H9 (cell line): ENCODE measurements at regions not wholly inside any gene's neighbourhood (a gene's known extent, or its start where the extent isn't known, plus 50 kb on each side); places are given as distances from the start of the nearest gene placed in this dataset.

ENCODE experiments used
- DNase-seq: peaks from one replicate; pipeline ENCODE4 v3.0.0-alpha.2; 2017
- H2AFZ ChIP-seq: one replicate; pipeline ENCODE4 v1.6.1; 2013; ENCODE audit warnings: mild to moderate bottlenecking, low read length, control low read depth, moderate library complexity
- H2AK5ac ChIP-seq: 2 replicates; pipeline ENCODE4 v1.6.1; 2013; ENCODE audit warnings: low read length, control low read depth, mixed read lengths; ENCODE audit not compliant: insufficient read length
- H2BK120ac ChIP-seq: one replicate; pipeline ENCODE4 v1.6.1; 2013; ENCODE audit warnings: low read depth, mild to moderate bottlenecking, low read length, control low read depth, inconsistent platforms; ENCODE audit not compliant: poor library complexity, severe bottlenecking
- H2BK12ac ChIP-seq: 2 replicates; pipeline ENCODE4 v1.6.1; 2013; ENCODE audit warnings: low read length, control low read depth, mixed read lengths, low read depth; ENCODE audit not compliant: insufficient read length
- H2BK15ac ChIP-seq: 2 replicates; pipeline ENCODE4 v1.6.1; 2013; ENCODE audit warnings: low read depth, low read length, control low read depth
- H2BK20ac ChIP-seq: one replicate; pipeline ENCODE4 v1.6.1; 2013; ENCODE audit warnings: low read depth, mild to moderate bottlenecking, low read length, control low read depth, inconsistent platforms; ENCODE audit not compliant: poor library complexity, severe bottlenecking
- H2BK5ac ChIP-seq: 2 replicates; pipeline ENCODE4 v1.6.1; 2013; ENCODE audit warnings: low read length, control low read depth, mixed read lengths; ENCODE audit not compliant: insufficient read length
- H3K14ac ChIP-seq: 2 replicates; pipeline ENCODE4 v1.6.1; 2013; ENCODE audit warnings: low read length, control low read depth; ENCODE audit not compliant: insufficient read depth
- H3K18ac ChIP-seq: 2 replicates; pipeline ENCODE4 v1.6.1; 2013; ENCODE audit warnings: low read depth, mild to moderate bottlenecking, mixed read lengths, low read length, control low read depth; ENCODE audit not compliant: insufficient read length
- H3K23ac ChIP-seq: 2 replicates; pipeline ENCODE4 v1.6.1; 2013; ENCODE audit warnings: low read length, control low read depth, mixed read lengths, low read depth; ENCODE audit not compliant: insufficient read length
- H3K23me2 ChIP-seq: 2 replicates; pipeline ENCODE4 v1.6.1; 2013; ENCODE audit warnings: low read depth, mild to moderate bottlenecking, mixed read lengths, low read length, control low read depth; ENCODE audit not compliant: insufficient read length, poor library complexity, severe bottlenecking
- H3K27ac ChIP-seq: 2 replicates; pipeline ENCODE4 v1.5.1; 2013; ENCODE audit warnings: low read length, control low read depth, mixed read lengths, low read depth; ENCODE audit not compliant: insufficient read length
- H3K27me3 ChIP-seq: 2 replicates; pipeline ENCODE4 v1.6.1; 2013; ENCODE audit warnings: low read length, control low read depth, inconsistent platforms; ENCODE audit not compliant: insufficient read depth
- H3K4ac ChIP-seq: 2 replicates; pipeline ENCODE4 v1.6.1; 2013; ENCODE audit warnings: low read depth, mild to moderate bottlenecking, control low read depth, inconsistent platforms, low read length, moderate library complexity
- H3K4me1 ChIP-seq: 2 replicates; pipeline ENCODE4 v1.6.1; 2013; ENCODE audit warnings: low read length, control low read depth, inconsistent platforms; ENCODE audit not compliant: insufficient read depth
- H3K4me2 ChIP-seq: 2 replicates; pipeline ENCODE4 v1.6.1; 2013; ENCODE audit warnings: low read length, control low read depth, mixed read lengths; ENCODE audit not compliant: insufficient read length, insufficient read depth
- H3K56ac ChIP-seq: 2 replicates; pipeline ENCODE4 v1.6.1; 2013; ENCODE audit warnings: low read depth, mild to moderate bottlenecking, mixed read lengths, low read length, control low read depth; ENCODE audit not compliant: insufficient read length
- H3K79me1 ChIP-seq: 2 replicates; pipeline ENCODE4 v1.6.1; 2013; ENCODE audit warnings: low read depth, mild to moderate bottlenecking, moderate library complexity, low read length, control low read depth, inconsistent platforms; ENCODE audit not compliant: insufficient read depth, poor library complexity, severe bottlenecking
- H3K79me2 ChIP-seq: 2 replicates; pipeline ENCODE4 v1.6.1; 2013; ENCODE audit warnings: low read length, control low read depth, inconsistent platforms; ENCODE audit not compliant: insufficient read depth
- H3K9ac ChIP-seq: 2 replicates; pipeline ENCODE4 v1.6.1; 2013; ENCODE audit warnings: low read length, control low read depth, mixed read lengths; ENCODE audit not compliant: insufficient read length; ENCODE audit errors: extremely low read depth
- H3K9me3 ChIP-seq: one replicate; pipeline ENCODE4 v1.6.1; 2013; ENCODE audit warnings: low read depth, low read length, inconsistent platforms; ENCODE audit not compliant: control insufficient read depth
- H3T11ph ChIP-seq: one replicate; pipeline ENCODE4 v1.6.1; 2013; ENCODE audit warnings: mild to moderate bottlenecking, low read length, control low read depth, inconsistent platforms
- H4K20me1 ChIP-seq: one replicate; pipeline ENCODE4 v1.6.1; 2013; ENCODE audit not compliant: control insufficient read depth, insufficient read length, insufficient read depth
- H4K5ac ChIP-seq: 2 replicates; pipeline ENCODE4 v1.6.1; 2013; ENCODE audit warnings: low read depth, mild to moderate bottlenecking, mixed read lengths, low read length, control low read depth; ENCODE audit not compliant: insufficient read length
- H4K8ac ChIP-seq: replicated peaks from 2 replicates; pipeline ENCODE4 v1.6.1; 2013; ENCODE audit warnings: low read length, control low read depth, mixed read lengths, low read depth; ENCODE audit not compliant: insufficient read length
- H4K91ac ChIP-seq: 2 replicates; pipeline ENCODE4 v1.6.1; 2013; ENCODE audit warnings: low read depth, mild to moderate bottlenecking, moderate library complexity, mixed read lengths, low read length, control low read depth; ENCODE audit not compliant: insufficient read length
- H3K27ac Mint-ChIP-seq, 3 experiments: 2 replicates in 2 of 3; 3 replicates in 1 of 3; pipeline ENCODE4 v1.8.0; 2020 to 2021; ENCODE audit warnings: mixed read lengths in 3 of 3, mild to moderate bottlenecking in 1 of 3, moderate library complexity in 1 of 3
- H3K27me3 Mint-ChIP-seq: 2 replicates; pipeline ENCODE4 v1.8.0; 2021; ENCODE audit warnings: low read depth, mild to moderate bottlenecking, moderate library complexity, mixed read lengths
- H3K36me3 Mint-ChIP-seq, 3 experiments: 2 replicates in 2 of 3; 3 replicates in 1 of 3; pipeline ENCODE4 v1.8.0; 2020 to 2021; ENCODE audit warnings: low read depth in 3 of 3, mixed read lengths in 3 of 3; ENCODE audit not compliant: insufficient read depth in 1 of 3
- H3K4me1 Mint-ChIP-seq, 2 experiments: 2 replicates each; pipeline ENCODE4 v1.8.0; 2020; ENCODE audit warnings: mixed read lengths in 2 of 2
- H3K4me3 Mint-ChIP-seq, 2 experiments: 2 replicates in 1 of 2; 3 replicates in 1 of 2; pipeline ENCODE4 v1.8.0; 2020 to 2021; ENCODE audit warnings: mild to moderate bottlenecking in 2 of 2, mixed read lengths in 2 of 2, moderate library complexity in 1 of 2
- H3K9me3 Mint-ChIP-seq, 2 experiments: 2 replicates in 1 of 2; 3 replicates in 1 of 2; pipeline ENCODE4 v1.8.0; 2020; ENCODE audit warnings: mild to moderate bottlenecking in 2 of 2, mixed read lengths in 2 of 2, moderate library complexity in 1 of 2
- CTCF ChIP-seq: fragments of 200-600 bp; sonication (generic); conservative IDR thresholded peaks from 3 replicates; pipeline ENCODE4 v1.8.0; 2021; ENCODE audit warnings: antibody characterized with exemption, mild to moderate bottlenecking
- WGBS: extraction: QIAGEN DNeasy Blood & Tissue Kit; methylation state at CpG from one replicate; pipeline ENCODE4 v1.1.7; 2013; ENCODE audit warnings: missing lambda C conversion rate, low lambda C conversion rate, mixed read lengths; ENCODE audit not compliant: insufficient read length; ENCODE audit errors: extremely low coverage; 5-methylcytosine and 5-hydroxymethylcytosine counted together

GRCh38 chr16:17802571-17802970 is 331.8 kb upstream of the XYLT1 start:
- no peak for DNase-seq
- H3K9me3 ChIP-seq, result no peaks in the 10 kb centered on the region
- Mint-ChIP-seq H3K4me3 (no peak overlapping the region), H3K27ac (no peak overlapping the region), H3K9me3 (no peaks in the 10 kb centered on the region), H3K4me1 (peaks cover 23 to 28% of the 10 kb centered on the region in 2 experiments), H3K27me3 (no peaks in the 10 kb centered on the region), H3K36me3 (no peaks in the 10 kb centered on the region)
- no peak overlapping the region for H3K4me2 ChIP-seq
- no peaks in the 10 kb centered on the region for H4K20me1 ChIP-seq
- no peak overlapping the region for H2AFZ ChIP-seq
- H3K79me2 ChIP-seq, result no peaks in the 10 kb centered on the region
- H2AK5ac ChIP-seq, result no peak overlapping the region
- H2BK12ac ChIP-seq, result no peak overlapping the region
- no peak for TF ChIP-seq CTCF
- no peaks in the 10 kb centered on the region for H3K27me3 ChIP-seq
- H3K4ac ChIP-seq, result no peak overlapping the region
- H2BK15ac ChIP-seq, result no peak overlapping the region
- no peak overlapping the region for H3K23ac ChIP-seq
- no peak overlapping the region for H2BK5ac ChIP-seq
- H2BK120ac ChIP-seq, result no peak overlapping the region
- H4K91ac ChIP-seq, result no peak overlapping the region
- H3K27ac ChIP-seq, result no peak overlapping the region
- no CpG with 5 or more reads among the region's 1 CpG for WGBS
- peaks cover 4% of the 10 kb centered on the region; the same call in 1 of the 2 replicates for H3K4me1 ChIP-seq
- H4K5ac ChIP-seq, result no peak overlapping the region
- no peak overlapping the region for H3T11ph ChIP-seq
- no peaks in the 10 kb centered on the region for H3K23me2 ChIP-seq
- H4K8ac ChIP-seq, result no peak overlapping the region
- H3K56ac ChIP-seq, result no peak overlapping the region
- no peaks in the 10 kb centered on the region for H3K79me1 ChIP-seq
- H3K9ac ChIP-seq, result no peak overlapping the region
- no peak overlapping the region for H2BK20ac ChIP-seq
- no peak overlapping the region for H3K14ac ChIP-seq
- no peak overlapping the region for H3K18ac ChIP-seq
